GM19023 (cell line): ENCODE measurements at regions not wholly inside any gene's neighbourhood (a gene's known extent, or its start where the extent isn't known, plus 50 kb on each side); places are given as distances from the start of the nearest gene placed in this dataset.

Experiments
- ATAC-seq: cut with Tn5 transposase; IDR thresholded peaks from one replicate; pipeline ENCODE4 v1.9.1; 2021; ENCODE audit warnings: mild to moderate bottlenecking, moderate library complexity; ENCODE audit not compliant: unreplicated experiment

- ATAC-seq = no peak
These were observed 51.7 kb upstream of the GSE1 start for GRCh38 chr16:85561248-85562092.

- no peak for ATAC-seq
These were observed 50.9 kb upstream of the GSE1 start for GRCh38 chr16:85562093-85562786.

- ATAC-seq = no peak
These were observed 50.1 kb upstream of the GSE1 start for GRCh38 chr16:85563034-85563433.
